ENCODE measurements at regions not wholly inside any gene's neighbourhood (a gene's known extent, or its start where the extent isn't known, plus 50 kb on each side); places are given as distances from the start of the nearest gene placed in this dataset.

- TF ChIP-seq CTCF (IDR thresholded peaks at IDR 0.05) (no peak), POLR2A (IDR thresholded peaks at IDR 0.05) (no peak)
Observed at GRCh38 chr13:112240076-112240475, 136.1 kb upstream of the SPACA7 start.

All from testis (tissue), 2 donors.